Colonic mucosa (tissue), 4 donors: ENCODE measurements at regions not wholly inside any gene's neighbourhood (a gene's known extent, or its start where the extent isn't known, plus 50 kb on each side); places are given as distances from the start of the nearest gene placed in this dataset.

ENCODE experiments used
- DNase-seq: peaks from one replicate; pipeline ENCODE4 v3.0.0-alpha.2; 2020
- H3K27ac ChIP-seq: fragments of 200-600 bp; one replicate; pipeline ENCODE4 v1.8.0; 2021
- H3K27me3 ChIP-seq: fragments of 200-600 bp; one replicate; pipeline ENCODE4 v1.8.0; 2021
- H3K36me3 ChIP-seq: fragments of 200-600 bp; one replicate; pipeline ENCODE4 v1.8.0; 2021
- H3K4me1 ChIP-seq: fragments of 200-600 bp; one replicate; pipeline ENCODE4 v1.8.0; 2021; ENCODE audit warnings: mild to moderate bottlenecking
- H3K4me3 ChIP-seq: fragments of 200-600 bp; one replicate; pipeline ENCODE4 v1.8.0; 2021
- H3K9ac ChIP-seq, 2 donors: one replicate each; pipeline ENCODE4 v1.7.0; 2013; ENCODE audit warnings: control low read depth in 2 of 2, low read depth in 2 of 2, low read length in 2 of 2
- H3K9me3 ChIP-seq: fragments of 200-600 bp; one replicate; pipeline ENCODE4 v1.8.0; 2021
- intact Hi-C: fragments of 100-400 bp; cut with DNase I; formaldehyde crosslinking; loops from one replicate; pipeline ENCODE4 v1.14.1; 2022
- TF ChIP-seq, protein P1 (sequence below): fragments of 200-600 bp; IDR thresholded peaks from one replicate; pipeline ENCODE4 v1.8.0; 2022; ENCODE audit warnings: antibody characterized with exemption, mild to moderate bottlenecking
- donor health status: healthy.
- donor health status: DM: no; HTN: no; CAD: no.
- donor health status: DM: no; HTN: no; CAD: no.

DNA sequence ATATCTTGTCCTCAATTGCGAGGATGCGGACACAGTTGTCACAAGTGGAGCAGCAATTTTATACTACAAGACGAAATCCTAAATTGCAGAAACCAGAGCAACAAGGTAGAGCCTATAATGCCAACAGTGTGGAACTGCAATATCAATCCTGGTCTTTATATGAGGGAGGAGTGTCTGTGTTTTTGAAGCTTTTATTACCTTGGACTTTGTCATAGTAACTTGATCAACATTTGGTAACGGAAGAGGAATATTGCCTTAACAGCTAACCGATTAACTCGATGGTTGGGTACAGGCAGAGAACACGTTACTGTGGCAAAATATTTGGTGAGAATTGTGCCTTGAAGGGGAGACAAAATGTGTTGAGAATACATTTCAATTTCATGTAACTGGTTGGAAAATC lies 661.5 kb downstream of the FGF9 start:
- Histone ChIP-seq H3K4me3 (no peak overlapping the region), H3K36me3 (no peaks in the 10 kb centered on the region), H3K9ac (peak overlapping the region in 1 of 2 donors; percentile 4), H3K4me1 (no peaks in the 10 kb centered on the region), H3K9me3 (no peaks in the 10 kb centered on the region), H3K27me3 (no peaks in the 10 kb centered on the region), H3K27ac (peak overlapping the region; percentile 13)
- intact Hi-C loops: no loop called here
- no peak for DNase-seq
- TF ChIP-seq, protein P1, sequence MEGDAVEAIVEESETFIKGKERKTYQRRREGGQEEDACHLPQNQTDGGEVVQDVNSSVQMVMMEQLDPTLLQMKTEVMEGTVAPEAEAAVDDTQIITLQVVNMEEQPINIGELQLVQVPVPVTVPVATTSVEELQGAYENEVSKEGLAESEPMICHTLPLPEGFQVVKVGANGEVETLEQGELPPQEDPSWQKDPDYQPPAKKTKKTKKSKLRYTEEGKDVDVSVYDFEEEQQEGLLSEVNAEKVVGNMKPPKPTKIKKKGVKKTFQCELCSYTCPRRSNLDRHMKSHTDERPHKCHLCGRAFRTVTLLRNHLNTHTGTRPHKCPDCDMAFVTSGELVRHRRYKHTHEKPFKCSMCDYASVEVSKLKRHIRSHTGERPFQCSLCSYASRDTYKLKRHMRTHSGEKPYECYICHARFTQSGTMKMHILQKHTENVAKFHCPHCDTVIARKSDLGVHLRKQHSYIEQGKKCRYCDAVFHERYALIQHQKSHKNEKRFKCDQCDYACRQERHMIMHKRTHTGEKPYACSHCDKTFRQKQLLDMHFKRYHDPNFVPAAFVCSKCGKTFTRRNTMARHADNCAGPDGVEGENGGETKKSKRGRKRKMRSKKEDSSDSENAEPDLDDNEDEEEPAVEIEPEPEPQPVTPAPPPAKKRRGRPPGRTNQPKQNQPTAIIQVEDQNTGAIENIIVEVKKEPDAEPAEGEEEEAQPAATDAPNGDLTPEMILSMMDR: no peak

DNA sequence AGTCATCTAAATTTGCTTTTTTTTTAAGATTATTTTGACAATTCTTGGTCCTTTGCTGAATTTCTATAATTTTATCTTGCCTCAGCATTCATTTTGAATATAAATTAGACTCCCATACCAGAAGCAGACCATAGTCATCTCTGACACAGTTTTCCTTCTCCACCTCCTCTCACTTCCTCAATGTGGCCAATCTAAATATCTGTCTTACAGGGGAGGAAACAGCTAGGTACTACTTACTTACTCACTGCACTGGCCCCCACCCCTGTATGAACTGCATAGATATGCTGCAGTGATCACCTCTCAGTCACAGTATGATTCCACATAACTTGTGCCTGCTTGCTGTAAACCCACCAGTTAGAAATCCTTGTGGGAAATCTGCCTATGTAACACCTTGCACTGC lies 665.6 kb downstream of the FGF9 start:
- TF ChIP-seq, protein P1: no peak
- no peaks in the 10 kb centered on the region for H3K27me3 ChIP-seq
- H3K9me3 ChIP-seq: no peaks in the 10 kb centered on the region
- H3K9ac ChIP-seq: no peak overlapping the region
- no peaks in the 10 kb centered on the region for H3K36me3 ChIP-seq
- H3K4me3 ChIP-seq: no peak overlapping the region
- no peak overlapping the region for H3K27ac ChIP-seq
- H3K4me1 ChIP-seq: no peaks in the 10 kb centered on the region
- intact Hi-C loops: no loop called here
- no peak for DNase-seq

GRCh38 chr13:22357132-22357531 lies 686.3 kb downstream of the FGF9 start:
- no peaks in the 10 kb centered on the region for H3K27me3 ChIP-seq
- TF ChIP-seq, protein P1: no peak
- no peaks in the 10 kb centered on the region for H3K9me3 ChIP-seq
- H3K9ac ChIP-seq: no peak overlapping the region
- H3K4me1 ChIP-seq: no peaks in the 10 kb centered on the region
- no peak overlapping the region for H3K27ac ChIP-seq
- no peaks in the 10 kb centered on the region for H3K36me3 ChIP-seq
- intact Hi-C loops: no loop called here
- no peak overlapping the region for H3K4me3 ChIP-seq
- DNase-seq: no peak

DNA sequence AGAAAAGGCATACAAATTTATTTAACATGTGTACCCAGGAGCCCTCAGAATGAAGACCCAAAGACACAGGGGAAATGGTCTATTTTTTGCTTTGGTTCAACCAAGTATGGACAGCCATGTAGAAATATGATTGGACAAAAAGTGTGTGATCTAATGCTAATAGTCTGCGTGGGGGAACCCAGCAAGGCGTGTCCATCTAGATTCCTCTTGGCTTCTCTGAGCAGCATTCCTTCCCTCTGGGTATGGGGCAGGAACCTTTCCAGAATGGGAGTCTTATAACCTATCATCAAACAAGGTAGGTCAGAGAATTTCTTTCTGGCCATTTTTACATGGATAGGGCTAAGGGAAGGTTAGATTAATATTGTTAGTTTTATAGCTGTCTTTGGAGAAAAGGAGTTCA lies 698.2 kb downstream of the FGF9 start:
- intact Hi-C loops: no loop called here
- H3K36me3 ChIP-seq: no peaks in the 10 kb centered on the region

DNA sequence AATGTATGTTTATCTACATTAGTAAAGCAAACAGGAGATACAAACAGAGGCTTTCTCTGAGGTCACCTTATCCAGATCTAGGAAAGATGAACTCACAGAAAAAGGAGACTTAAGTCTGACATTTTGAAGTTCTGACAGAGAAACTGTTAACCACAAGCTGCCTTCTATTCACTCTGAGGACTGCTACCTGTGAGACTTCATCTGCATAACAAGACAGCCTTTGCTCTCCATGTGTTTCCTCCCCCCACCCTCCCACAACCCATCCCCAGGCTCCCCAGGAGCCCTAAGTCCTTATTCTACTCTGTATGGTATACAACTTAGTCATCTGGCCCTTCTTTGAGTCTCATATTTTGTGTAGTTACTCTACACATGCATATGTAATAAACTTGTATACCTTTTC lies 699.0 kb downstream of the FGF9 start:
- Histone ChIP-seq H3K4me3 (no peak overlapping the region), H3K27ac (no peak overlapping the region), H3K27me3 (no peaks in the 10 kb centered on the region), H3K9me3 (no peaks in the 10 kb centered on the region), H3K4me1 (no peaks in the 10 kb centered on the region), H3K36me3 (no peaks in the 10 kb centered on the region), H3K9ac (no peak overlapping the region)
- intact Hi-C loops: no loop called here
- TF ChIP-seq, protein P1: no peak
- no peak for DNase-seq

More for the DNA sequence above, 698.2 kb downstream of the FGF9 start:
- Histone ChIP-seq H3K4me3 (no peak overlapping the region), H3K27me3 (no peaks in the 10 kb centered on the region), H3K9ac (no peak overlapping the region), H3K9me3 (no peaks in the 10 kb centered on the region), H3K27ac (no peak overlapping the region), H3K4me1 (no peaks in the 10 kb centered on the region)
- TF ChIP-seq, protein P1: no peak
- DNase-seq: no peak

- intact Hi-C loops: no loop called here
- TF ChIP-seq, protein P1: no peak
- no peaks in the 10 kb centered on the region for H3K36me3 ChIP-seq
- no peaks in the 10 kb centered on the region for H3K27me3 ChIP-seq
- H3K27ac ChIP-seq: no peak overlapping the region
- H3K4me3 ChIP-seq: no peak overlapping the region
- no peaks in the 10 kb centered on the region for H3K9me3 ChIP-seq
- DNase-seq: no peak
- H3K4me1 ChIP-seq: no peaks in the 10 kb centered on the region
- H3K9ac ChIP-seq: no peak overlapping the region
Measured at GRCh38 chr13:22372261-22372660, 701.4 kb downstream of the FGF9 start.
